Spleen (tissue), 7 donors: ENCODE measurements at regions not wholly inside any gene's neighbourhood (a gene's known extent, or its start where the extent isn't known, plus 50 kb on each side); places are given as distances from the start of the nearest gene placed in this dataset.

Experiments used
- POLR2AphosphoS5 ChIP-seq, 3 donors: sonication (generic); formaldehyde crosslinking; IDR thresholded peaks; one replicate each; pipeline ENCODE4 v1.5.1; 2017; ENCODE audit warnings: antibody characterized with exemption in 3 of 3
- TF ChIP-seq, protein P1 (sequence below), 11 experiments: fragments of 200-600 bp in 7 of 11; fragments of 450-650 bp in 4 of 11; sonication (generic) in 4 of 11; IDR thresholded peaks in 8 of 11; conservative IDR thresholded peaks in 3 of 11; 1 replicate in 7 of 11; 2 replicates in 4 of 11; pipeline versions ENCODE4 v1.4.0 to v1.8.0; 2016 to 2021; ENCODE audit warnings: antibody characterized with exemption in 11 of 11, inconsistent platforms in 4 of 11, mild to moderate bottlenecking in 1 of 11
- donor health status: DM: no; HTN: no; CAD: no; lungs with moderate emphysema.
- donor health status: DM: no; HTN: no; CAD: no.
- donor health status: DM: no; HTN: no; CAD: no.

GRCh38 chr12:113561068-113561780 lies 89.6 kb upstream of the LHX5 start:
- TF ChIP-seq, protein P1, sequence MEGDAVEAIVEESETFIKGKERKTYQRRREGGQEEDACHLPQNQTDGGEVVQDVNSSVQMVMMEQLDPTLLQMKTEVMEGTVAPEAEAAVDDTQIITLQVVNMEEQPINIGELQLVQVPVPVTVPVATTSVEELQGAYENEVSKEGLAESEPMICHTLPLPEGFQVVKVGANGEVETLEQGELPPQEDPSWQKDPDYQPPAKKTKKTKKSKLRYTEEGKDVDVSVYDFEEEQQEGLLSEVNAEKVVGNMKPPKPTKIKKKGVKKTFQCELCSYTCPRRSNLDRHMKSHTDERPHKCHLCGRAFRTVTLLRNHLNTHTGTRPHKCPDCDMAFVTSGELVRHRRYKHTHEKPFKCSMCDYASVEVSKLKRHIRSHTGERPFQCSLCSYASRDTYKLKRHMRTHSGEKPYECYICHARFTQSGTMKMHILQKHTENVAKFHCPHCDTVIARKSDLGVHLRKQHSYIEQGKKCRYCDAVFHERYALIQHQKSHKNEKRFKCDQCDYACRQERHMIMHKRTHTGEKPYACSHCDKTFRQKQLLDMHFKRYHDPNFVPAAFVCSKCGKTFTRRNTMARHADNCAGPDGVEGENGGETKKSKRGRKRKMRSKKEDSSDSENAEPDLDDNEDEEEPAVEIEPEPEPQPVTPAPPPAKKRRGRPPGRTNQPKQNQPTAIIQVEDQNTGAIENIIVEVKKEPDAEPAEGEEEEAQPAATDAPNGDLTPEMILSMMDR (IDR thresholded peaks at IDR 0.05 in 8 of 11, conservative IDR thresholded peaks at IDR 0.05 in 3 of 11), result no peak
- no peak for TF ChIP-seq POLR2AphosphoS5 (IDR thresholded peaks at IDR 0.05)
